HEK293 (cell line): ENCODE measurements at regions not wholly inside any gene's neighbourhood (a gene's known extent, or its start where the extent isn't known, plus 50 kb on each side); places are given as distances from the start of the nearest gene placed in this dataset.

Experiments
- ATF2 ChIP-seq: fragments of 450-650 bp; formaldehyde crosslinking; IDR thresholded peaks from 2 replicates; pipeline ENCODE4 v1.5.1; 2016; ENCODE audit warnings: missing biosample characterization, missing genetic modification characterization, low read depth
- FEZF1 ChIP-seq: fragments of 450-650 bp; formaldehyde crosslinking; IDR thresholded peaks from 2 replicates; pipeline ENCODE4 v1.5.1; 2016; ENCODE audit warnings: missing biosample characterization, missing genetic modification characterization
- GLIS1 ChIP-seq: fragments of 450-650 bp; formaldehyde crosslinking; IDR thresholded peaks from 2 replicates; pipeline ENCODE4 v1.5.1; 2016; ENCODE audit warnings: missing biosample characterization, missing genetic modification characterization
- ZBTB17 ChIP-seq: fragments of 450-650 bp; formaldehyde crosslinking; IDR thresholded peaks from 2 replicates; pipeline ENCODE4 v1.5.1; 2016; ENCODE audit warnings: missing biosample characterization, missing genetic modification characterization
- ZBTB20 ChIP-seq: fragments of 450-650 bp; formaldehyde crosslinking; IDR thresholded peaks from 2 replicates; pipeline ENCODE4 v1.5.1; 2016; ENCODE audit warnings: missing biosample characterization, missing genetic modification characterization
- ZBTB7A ChIP-seq: fragments of 450-650 bp; formaldehyde crosslinking; IDR thresholded peaks from 2 replicates; pipeline ENCODE4 v1.5.1; 2016; ENCODE audit warnings: low read depth, missing biosample characterization, missing genetic modification characterization
- ZNF146 ChIP-seq: fragments of 450-650 bp; formaldehyde crosslinking; IDR thresholded peaks from 2 replicates; pipeline ENCODE4 v1.5.1; 2016; ENCODE audit warnings: missing biosample characterization, missing genetic modification characterization
- ZNF2 ChIP-seq: fragments of 450-650 bp; formaldehyde crosslinking; IDR thresholded peaks from 2 replicates; pipeline ENCODE4 v1.5.1; 2016; ENCODE audit warnings: missing biosample characterization, missing genetic modification characterization
- ZNF24 ChIP-seq: fragments of 450-650 bp; formaldehyde crosslinking; IDR thresholded peaks from 2 replicates; pipeline ENCODE4 v1.5.1; 2016; ENCODE audit warnings: missing biosample characterization, missing genetic modification characterization
- ZNF324 ChIP-seq: fragments of 450-650 bp; formaldehyde crosslinking; IDR thresholded peaks from 2 replicates; pipeline ENCODE4 v1.5.1; 2016; ENCODE audit warnings: missing biosample characterization, missing genetic modification characterization
- ZNF335 ChIP-seq: fragments of 450-650 bp; formaldehyde crosslinking; conservative IDR thresholded peaks from 2 replicates; pipeline ENCODE4 v1.5.1; 2016; ENCODE audit warnings: missing biosample characterization, missing genetic modification characterization
- ZNF37A ChIP-seq: fragments of 450-650 bp; IDR thresholded peaks from 2 replicates; pipeline ENCODE4 v1.5.1; 2018; ENCODE audit warnings: missing biosample characterization, missing genetic modification characterization
- ZNF391 ChIP-seq: fragments of 450-650 bp; formaldehyde crosslinking; IDR thresholded peaks from 2 replicates; pipeline ENCODE4 v1.5.1; 2016; ENCODE audit warnings: low read depth, missing biosample characterization, missing genetic modification characterization, borderline replicate concordance
- ZNF404 ChIP-seq: fragments of 450-650 bp; formaldehyde crosslinking; IDR thresholded peaks from 2 replicates; pipeline ENCODE4 v1.5.1; 2017; ENCODE audit warnings: missing biosample characterization, missing genetic modification characterization
- ZNF48 ChIP-seq: fragments of 450-650 bp; formaldehyde crosslinking; IDR thresholded peaks from 2 replicates; pipeline ENCODE4 v1.5.1; 2016; ENCODE audit warnings: missing biosample characterization, missing genetic modification characterization
- ZNF548 ChIP-seq: fragments of 450-650 bp; formaldehyde crosslinking; IDR thresholded peaks from 2 replicates; pipeline ENCODE4 v1.5.1; 2016; ENCODE audit warnings: missing biosample characterization, missing genetic modification characterization
- ZNF610 ChIP-seq: fragments of 450-650 bp; formaldehyde crosslinking; IDR thresholded peaks from 2 replicates; pipeline ENCODE4 v1.5.1; 2016; ENCODE audit warnings: missing biosample characterization, missing genetic modification characterization, borderline replicate concordance
- ZNF654 ChIP-seq: fragments of 450-650 bp; formaldehyde crosslinking; IDR thresholded peaks from 2 replicates; pipeline ENCODE4 v1.5.1; 2016; ENCODE audit warnings: low read depth, missing biosample characterization, missing genetic modification characterization
- ZNF660 ChIP-seq: fragments of 450-650 bp; IDR thresholded peaks from 2 replicates; pipeline ENCODE4 v1.5.1; 2018; ENCODE audit warnings: missing biosample characterization, mild to moderate bottlenecking, missing genetic modification characterization
- ZNF692 ChIP-seq: fragments of 450-650 bp; formaldehyde crosslinking; IDR thresholded peaks from 2 replicates; pipeline ENCODE4 v1.5.1; 2016; ENCODE audit warnings: missing biosample characterization, missing genetic modification characterization
- ZNF707 ChIP-seq: fragments of 450-650 bp; formaldehyde crosslinking; IDR thresholded peaks from 2 replicates; pipeline ENCODE4 v1.5.1; 2016; ENCODE audit warnings: missing biosample characterization, missing genetic modification characterization
- ZSCAN30 ChIP-seq: fragments of 450-650 bp; IDR thresholded peaks from 2 replicates; pipeline ENCODE4 v1.5.1; 2018; ENCODE audit warnings: missing biosample characterization, mild to moderate bottlenecking, missing genetic modification characterization, moderate library complexity
- ZXDB ChIP-seq: fragments of 450-650 bp; formaldehyde crosslinking; IDR thresholded peaks from 2 replicates; pipeline ENCODE4 v1.5.1; 2016; ENCODE audit warnings: missing biosample characterization, missing genetic modification characterization
- TF ChIP-seq, protein P1 (sequence below): fragments of 450-650 bp; formaldehyde crosslinking; IDR thresholded peaks from 2 replicates; pipeline ENCODE4 v1.5.1; 2016; ENCODE audit warnings: missing biosample characterization, missing genetic modification characterization
- TF ChIP-seq, protein P2 (sequence below): fragments of 450-650 bp; formaldehyde crosslinking; IDR thresholded peaks from 2 replicates; pipeline ENCODE4 v1.5.1; 2016; ENCODE audit warnings: missing biosample characterization, missing genetic modification characterization
- TF ChIP-seq, protein P3 (sequence below): sonication (generic); formaldehyde crosslinking; IDR thresholded peaks from 2 replicates; pipeline ENCODE4 v1.8.1; 2022; ENCODE audit warnings: mild to moderate bottlenecking, moderate library complexity, missing genetic modification reagents
- TF ChIP-seq, protein P4 (sequence below): fragments of 450-650 bp; formaldehyde crosslinking; IDR thresholded peaks from 2 replicates; pipeline ENCODE4 v1.5.1; 2017; ENCODE audit warnings: missing biosample characterization, missing genetic modification characterization

- peak; percentile 98 for TF ChIP-seq ATF2
- TF ChIP-seq ZNF654 (tag by site-specific recombination), result peak; percentile 91
- TF ChIP-seq GLIS1 (tag by site-specific recombination), result peak; percentile 42; the same call in 1 of the 2 replicates
- 0 out of 2 replicates have a peak, but pooled peaks have one; percentile 67 for TF ChIP-seq ZNF660
- TF ChIP-seq ZXDB (tag by site-specific recombination), result peak; percentile 17; the same call in 1 of the 2 replicates
- no peak for TF ChIP-seq ZNF391 (tag by site-specific recombination)
- TF ChIP-seq ZBTB7A (tag by site-specific recombination), result no peak
- TF ChIP-seq ZSCAN30 (tag by site-specific recombination), result 0 out of 2 replicates have a peak, but pooled peaks have one; percentile 66
- peak; percentile 64; the same call in 1 of the 2 replicates for TF ChIP-seq ZNF324 (tag by site-specific recombination)
- no peak for TF ChIP-seq ZBTB20 (tag by site-specific recombination)
- TF ChIP-seq ZNF146, result no peak
- peak; percentile 29; the same call in 1 of the 2 replicates for TF ChIP-seq ZNF692 (tag by site-specific recombination)
- 0 out of 2 replicates have a peak, but pooled peaks have one; percentile 31 for TF ChIP-seq ZNF610
- TF ChIP-seq, protein P1, sequence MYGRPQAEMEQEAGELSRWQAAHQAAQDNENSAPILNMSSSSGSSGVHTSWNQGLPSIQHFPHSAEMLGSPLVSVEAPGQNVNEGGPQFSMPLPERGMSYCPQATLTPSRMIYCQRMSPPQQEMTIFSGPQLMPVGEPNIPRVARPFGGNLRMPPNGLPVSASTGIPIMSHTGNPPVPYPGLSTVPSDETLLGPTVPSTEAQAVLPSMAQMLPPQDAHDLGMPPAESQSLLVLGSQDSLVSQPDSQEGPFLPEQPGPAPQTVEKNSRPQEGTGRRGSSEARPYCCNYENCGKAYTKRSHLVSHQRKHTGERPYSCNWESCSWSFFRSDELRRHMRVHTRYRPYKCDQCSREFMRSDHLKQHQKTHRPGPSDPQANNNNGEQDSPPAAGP, result 0 out of 2 replicates have a peak, but pooled peaks have one; percentile 31
- no peak for TF ChIP-seq ZNF48
- TF ChIP-seq ZNF335 (tag by site-specific recombination), result peak; percentile 45
- 0 out of 2 replicates have a peak, but pooled peaks have one; percentile 18 for TF ChIP-seq ZNF24 (tag by site-specific recombination)
- TF ChIP-seq ZNF37A (tag by site-specific recombination), result no peak
- no peak for TF ChIP-seq ZNF404 (tag by site-specific recombination)
- TF ChIP-seq ZNF548 (tag by site-specific recombination), result no peak
- no peak for TF ChIP-seq FEZF1 (tag by site-specific recombination)
- TF ChIP-seq ZNF2 (tag by site-specific recombination), result no peak
- TF ChIP-seq, protein P2, sequence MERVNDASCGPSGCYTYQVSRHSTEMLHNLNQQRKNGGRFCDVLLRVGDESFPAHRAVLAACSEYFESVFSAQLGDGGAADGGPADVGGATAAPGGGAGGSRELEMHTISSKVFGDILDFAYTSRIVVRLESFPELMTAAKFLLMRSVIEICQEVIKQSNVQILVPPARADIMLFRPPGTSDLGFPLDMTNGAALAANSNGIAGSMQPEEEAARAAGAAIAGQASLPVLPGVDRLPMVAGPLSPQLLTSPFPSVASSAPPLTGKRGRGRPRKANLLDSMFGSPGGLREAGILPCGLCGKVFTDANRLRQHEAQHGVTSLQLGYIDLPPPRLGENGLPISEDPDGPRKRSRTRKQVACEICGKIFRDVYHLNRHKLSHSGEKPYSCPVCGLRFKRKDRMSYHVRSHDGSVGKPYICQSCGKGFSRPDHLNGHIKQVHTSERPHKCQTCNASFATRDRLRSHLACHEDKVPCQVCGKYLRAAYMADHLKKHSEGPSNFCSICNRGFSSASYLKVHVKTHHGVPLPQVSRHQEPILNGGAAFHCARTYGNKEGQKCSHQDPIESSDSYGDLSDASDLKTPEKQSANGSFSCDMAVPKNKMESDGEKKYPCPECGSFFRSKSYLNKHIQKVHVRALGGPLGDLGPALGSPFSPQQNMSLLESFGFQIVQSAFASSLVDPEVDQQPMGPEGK (tag by site-specific recombination), result no peak
- TF ChIP-seq, protein P3, sequence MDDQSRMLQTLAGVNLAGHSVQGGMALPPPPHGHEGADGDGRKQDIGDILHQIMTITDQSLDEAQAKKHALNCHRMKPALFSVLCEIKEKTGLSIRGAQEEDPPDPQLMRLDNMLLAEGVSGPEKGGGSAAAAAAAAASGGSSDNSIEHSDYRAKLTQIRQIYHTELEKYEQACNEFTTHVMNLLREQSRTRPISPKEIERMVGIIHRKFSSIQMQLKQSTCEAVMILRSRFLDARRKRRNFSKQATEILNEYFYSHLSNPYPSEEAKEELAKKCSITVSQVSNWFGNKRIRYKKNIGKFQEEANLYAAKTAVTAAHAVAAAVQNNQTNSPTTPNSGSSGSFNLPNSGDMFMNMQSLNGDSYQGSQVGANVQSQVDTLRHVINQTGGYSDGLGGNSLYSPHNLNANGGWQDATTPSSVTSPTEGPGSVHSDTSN (CRISPR knock-in tag), result 0 out of 2 replicates have a peak, but pooled peaks have one; percentile 25
- TF ChIP-seq, protein P4, sequence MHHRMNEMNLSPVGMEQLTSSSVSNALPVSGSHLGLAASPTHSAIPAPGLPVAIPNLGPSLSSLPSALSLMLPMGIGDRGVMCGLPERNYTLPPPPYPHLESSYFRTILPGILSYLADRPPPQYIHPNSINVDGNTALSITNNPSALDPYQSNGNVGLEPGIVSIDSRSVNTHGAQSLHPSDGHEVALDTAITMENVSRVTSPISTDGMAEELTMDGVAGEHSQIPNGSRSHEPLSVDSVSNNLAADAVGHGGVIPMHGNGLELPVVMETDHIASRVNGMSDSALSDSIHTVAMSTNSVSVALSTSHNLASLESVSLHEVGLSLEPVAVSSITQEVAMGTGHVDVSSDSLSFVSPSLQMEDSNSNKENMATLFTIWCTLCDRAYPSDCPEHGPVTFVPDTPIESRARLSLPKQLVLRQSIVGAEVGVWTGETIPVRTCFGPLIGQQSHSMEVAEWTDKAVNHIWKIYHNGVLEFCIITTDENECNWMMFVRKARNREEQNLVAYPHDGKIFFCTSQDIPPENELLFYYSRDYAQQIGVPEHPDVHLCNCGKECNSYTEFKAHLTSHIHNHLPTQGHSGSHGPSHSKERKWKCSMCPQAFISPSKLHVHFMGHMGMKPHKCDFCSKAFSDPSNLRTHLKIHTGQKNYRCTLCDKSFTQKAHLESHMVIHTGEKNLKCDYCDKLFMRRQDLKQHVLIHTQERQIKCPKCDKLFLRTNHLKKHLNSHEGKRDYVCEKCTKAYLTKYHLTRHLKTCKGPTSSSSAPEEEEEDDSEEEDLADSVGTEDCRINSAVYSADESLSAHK (tag by site-specific recombination), result no peak
- TF ChIP-seq ZNF707 (tag by site-specific recombination), result peak; percentile 92
- TF ChIP-seq ZBTB17 (tag by site-specific recombination), result peak; percentile 75
Measured at GRCh38 chr2:44087036-44087713, 81.5 kb upstream of the PPM1B start (continued).
